ENCODE measurements at regions not wholly inside any gene's neighbourhood (a gene's known extent, or its start where the extent isn't known, plus 50 kb on each side); places are given as distances from the start of the nearest gene placed in this dataset.

DNA sequence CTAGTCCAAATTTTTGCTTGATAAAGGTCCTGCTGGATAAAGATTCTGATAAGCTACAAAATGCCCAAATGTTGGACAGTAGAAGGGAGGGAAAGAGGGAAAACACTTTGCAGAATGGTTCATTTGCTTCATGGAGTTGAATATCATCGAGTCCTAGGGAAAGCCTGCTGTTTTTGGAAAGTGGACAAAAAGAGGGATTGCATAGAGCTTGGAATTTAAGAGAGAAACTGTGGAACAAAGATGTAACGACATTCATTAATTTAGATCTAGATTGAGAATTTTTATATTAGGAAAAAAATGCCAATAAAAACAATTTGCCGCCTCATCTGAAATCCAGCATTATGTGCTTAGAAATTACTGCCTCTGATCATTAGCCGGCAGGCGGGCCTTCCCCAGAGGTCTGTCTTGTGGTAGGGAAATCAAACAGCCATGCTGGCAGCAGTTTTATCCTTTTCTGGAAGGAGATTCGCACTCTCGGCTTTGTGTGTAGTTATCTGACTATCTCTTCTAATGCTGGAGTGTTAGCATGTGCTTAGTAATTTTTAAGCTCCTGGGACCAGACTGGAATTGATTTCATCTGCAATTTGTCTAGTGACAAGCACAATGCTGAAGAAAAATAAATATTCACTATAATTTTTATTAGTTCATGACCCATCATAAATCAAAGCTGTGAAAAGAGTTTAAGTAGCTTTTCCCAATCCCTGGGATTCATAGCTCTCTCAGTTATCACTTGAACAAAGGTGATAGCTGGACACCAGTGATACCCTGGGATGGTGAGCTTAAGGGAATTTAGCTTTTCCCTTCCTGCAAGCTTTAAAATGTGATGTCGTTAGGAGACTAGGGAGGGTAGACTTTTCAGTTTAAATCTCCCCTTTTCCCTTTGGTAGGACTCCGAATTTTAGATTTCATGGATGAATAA is 329.5 kb downstream of the PRL start:
- H3K4me3 ChIP-seq (ENCODE audit: low read depth, low read length), result no peak overlapping the region
- TF ChIP-seq CTCF (conservative IDR thresholded peaks at IDR 0.05; ENCODE audit: low read depth, low read length), result no peak
- no peak for DNase-seq (ENCODE audit: low read depth)

DNA sequence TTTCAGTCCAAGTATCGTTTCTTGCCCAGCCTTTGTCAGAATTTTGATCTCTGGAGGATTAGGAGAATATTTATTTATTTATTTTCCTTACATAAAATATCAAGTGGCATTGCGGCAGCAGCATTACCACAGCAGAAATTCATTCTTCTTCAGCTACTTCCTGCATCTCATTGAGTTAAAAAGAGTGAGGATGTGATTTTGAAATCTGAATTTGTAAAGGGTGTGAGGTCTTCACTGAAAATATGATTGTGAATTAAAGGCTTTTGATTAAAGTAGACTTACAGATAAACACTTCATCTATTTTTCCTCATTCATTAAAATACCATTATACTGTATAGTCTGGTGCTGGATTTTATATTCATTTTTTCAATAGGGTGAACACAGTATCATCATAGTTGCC is 328.4 kb downstream of the PRL start:
- DNase-seq (ENCODE audit: low read depth), result no peak
- no peak for TF ChIP-seq CTCF (conservative IDR thresholded peaks at IDR 0.05; ENCODE audit: low read depth, low read length)
- no peak overlapping the region for H3K4me3 ChIP-seq (ENCODE audit: low read depth, low read length)

- TF ChIP-seq CTCF (conservative IDR thresholded peaks at IDR 0.05; ENCODE audit: low read depth, low read length), result no peak
- H3K4me3 ChIP-seq (ENCODE audit: low read depth, low read length), result no peak overlapping the region
- DNase-seq (ENCODE audit: low read depth), result no peak
Observed at GRCh38 chr6:21969192-21969591, 327.6 kb downstream of the PRL start.

DNA sequence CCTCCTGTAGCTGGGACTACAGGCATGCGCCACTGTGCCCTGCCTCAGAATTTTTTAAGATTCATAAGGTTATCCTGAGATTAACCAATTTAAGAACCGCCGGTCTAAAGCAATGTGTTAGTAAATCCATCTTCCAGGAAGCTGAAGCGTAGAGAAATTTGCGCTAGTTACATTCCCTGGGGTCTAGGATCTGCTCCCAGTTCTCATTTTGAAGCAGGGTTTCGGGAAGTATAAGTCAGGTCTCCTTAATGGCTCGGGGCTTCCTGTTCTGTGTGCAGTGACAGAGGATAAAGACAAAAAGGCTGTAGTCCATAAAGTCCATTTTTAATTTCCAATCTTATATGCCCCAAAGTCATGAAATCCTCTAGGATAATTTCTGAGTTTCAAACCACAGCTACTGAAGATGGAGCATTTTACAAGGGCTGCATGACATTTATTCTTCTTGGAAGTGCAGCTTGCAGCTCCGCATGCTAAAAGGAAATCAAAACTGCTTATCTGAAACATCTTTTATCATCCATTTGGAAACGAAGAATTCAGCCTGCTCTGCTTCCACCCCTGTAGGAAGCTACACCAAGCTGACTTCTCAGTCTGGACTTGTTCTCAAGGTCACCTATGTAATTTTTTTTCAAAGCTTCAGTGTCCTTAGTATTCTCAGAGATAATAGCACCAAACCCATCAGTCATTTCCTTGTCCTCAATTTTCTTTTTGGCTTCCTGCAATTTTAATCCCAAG is 326.1 kb downstream of the PRL start:
- no peak for DNase-seq (ENCODE audit: low read depth)
- no peak overlapping the region for H3K4me3 ChIP-seq (ENCODE audit: low read depth, low read length)
- no peak for TF ChIP-seq CTCF (conservative IDR thresholded peaks at IDR 0.05; ENCODE audit: low read depth, low read length)

DNA sequence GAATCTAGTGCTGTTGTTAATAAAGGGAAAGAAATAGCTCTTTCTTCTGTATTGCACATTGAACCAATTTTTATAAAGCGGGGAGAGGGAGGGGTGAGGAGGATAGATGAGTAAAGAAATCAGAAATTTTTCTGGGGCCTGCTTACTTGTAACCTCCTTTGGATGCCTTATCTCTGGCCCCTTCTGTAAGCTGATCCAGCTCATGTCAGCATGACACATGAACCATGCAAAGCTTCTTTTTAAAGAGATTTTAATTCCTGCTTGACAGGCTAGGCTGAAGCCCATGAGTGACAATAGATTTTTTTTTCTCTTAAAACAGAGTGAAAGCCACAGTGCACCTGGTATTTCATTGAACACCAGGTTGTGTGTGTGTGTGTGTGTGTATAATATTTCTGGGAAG is 325.3 kb downstream of the PRL start:
- DNase-seq (ENCODE audit: low read depth), result no peak
- TF ChIP-seq CTCF (conservative IDR thresholded peaks at IDR 0.05; ENCODE audit: low read depth, low read length), result no peak
- H3K4me3 ChIP-seq (ENCODE audit: low read depth, low read length), result no peak overlapping the region

GRCh38 chr6:21972516-21972915 is 324.3 kb downstream of the PRL start:
- H3K4me3 ChIP-seq (ENCODE audit: low read depth, low read length), result no peak overlapping the region
- no peak for DNase-seq (ENCODE audit: low read depth)
- no peak for TF ChIP-seq CTCF (conservative IDR thresholded peaks at IDR 0.05; ENCODE audit: low read depth, low read length)
